GM12892 (cell line): ENCODE measurements at regions not wholly inside any gene's neighbourhood (a gene's known extent, or its start where the extent isn't known, plus 50 kb on each side); places are given as distances from the start of the nearest gene placed in this dataset.

ENCODE experiments used
- DNase-seq: peaks from one replicate; pipeline ENCODE4 v3.0.0; 2011; ENCODE audit not compliant: insufficient read length
- FAIRE-seq: peaks from 2 replicates; lab custom pipeline; 2011; peaks lifted over from hg19 to GRCh38; lab: Jason Lieb, UNC
- POLR2A ChIP-seq: IDR thresholded peaks from 2 replicates; pipeline ENCODE4 v1.6.1; 2011; ENCODE audit warnings: low read depth, low read length, control low read depth
- POLR2AphosphoS5 ChIP-seq: IDR thresholded peaks from 2 replicates; pipeline ENCODE4 v1.6.1; 2011; ENCODE audit warnings: low read depth, low read length, control low read depth
- TAF1 ChIP-seq: IDR thresholded peaks from 2 replicates; pipeline ENCODE4 v1.6.1; 2011; ENCODE audit warnings: low read depth, mild to moderate bottlenecking, control low read depth, low read length, borderline replicate concordance

DNA sequence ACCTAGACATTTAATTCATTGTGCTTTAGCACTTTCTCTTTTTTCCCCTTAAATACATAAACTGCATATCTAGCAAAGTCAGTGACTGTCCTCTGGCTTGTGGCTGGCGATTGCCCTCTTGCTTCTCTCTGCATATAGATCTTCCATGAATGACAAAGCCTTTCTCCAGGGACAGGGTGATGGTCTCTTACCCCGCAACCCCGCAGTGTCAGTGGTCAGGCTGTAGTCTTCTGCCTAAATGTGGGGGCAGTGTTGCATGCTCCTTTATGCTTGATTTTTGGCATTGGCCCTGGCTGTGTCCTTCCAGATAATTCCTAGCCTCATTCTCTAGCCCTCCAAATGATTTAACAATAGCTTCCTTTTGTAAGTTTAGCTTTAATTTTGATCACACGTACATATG lies 407.8 kb downstream of the GABRB3 start:
- TF ChIP-seq POLR2A (no peak), TAF1 (no peak), POLR2AphosphoS5 (no peak)
- FAIRE-seq (no peak), DNase-seq (no peak)

DNA sequence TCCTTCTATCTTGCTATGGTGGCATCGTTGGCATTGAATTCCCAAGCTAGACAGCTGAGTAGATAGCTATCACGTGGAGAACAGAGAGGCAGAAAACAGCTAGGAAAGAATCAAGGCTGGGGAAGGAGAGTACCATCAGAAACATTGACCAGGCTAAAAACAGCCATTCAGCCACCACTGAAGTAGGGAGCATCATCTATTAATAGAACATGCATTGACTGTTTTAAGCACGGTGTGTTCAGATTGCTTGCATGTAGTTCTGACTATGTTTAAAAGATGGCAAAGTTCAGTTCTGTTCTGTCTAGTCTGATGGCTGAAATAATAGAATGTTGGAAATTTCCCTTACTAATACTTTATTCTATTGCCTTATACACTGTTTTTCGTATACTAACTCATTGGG lies 413.0 kb downstream of the GABRB3 start:
- TF ChIP-seq TAF1 (no peak), POLR2AphosphoS5 (no peak), POLR2A (no peak)
- no peak for FAIRE-seq
- no peak for DNase-seq

DNA sequence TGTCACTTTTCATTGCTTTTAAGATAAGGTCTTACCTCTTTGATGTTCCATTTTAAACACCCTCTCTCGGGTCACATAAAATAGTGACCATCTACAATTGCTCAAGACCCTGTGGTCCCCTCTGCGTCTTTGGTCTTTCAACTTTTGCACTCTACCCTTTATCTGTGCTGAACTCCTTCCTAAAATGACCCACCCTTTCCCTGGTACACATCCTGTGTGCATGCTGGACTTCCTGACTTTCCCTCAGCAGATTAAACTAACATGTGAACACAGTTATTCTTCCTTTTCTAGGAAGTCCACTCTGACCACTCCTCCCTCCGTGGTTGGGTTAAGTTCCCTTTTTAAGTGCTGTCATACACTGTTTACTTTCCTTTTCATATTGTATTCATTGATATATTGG lies 414.2 kb downstream of the GABRB3 start:
- no peak for DNase-seq
- TF ChIP-seq POLR2A = no peak
- no peak for TF ChIP-seq POLR2AphosphoS5
- no peak for TF ChIP-seq TAF1
- FAIRE-seq = no peak

DNA sequence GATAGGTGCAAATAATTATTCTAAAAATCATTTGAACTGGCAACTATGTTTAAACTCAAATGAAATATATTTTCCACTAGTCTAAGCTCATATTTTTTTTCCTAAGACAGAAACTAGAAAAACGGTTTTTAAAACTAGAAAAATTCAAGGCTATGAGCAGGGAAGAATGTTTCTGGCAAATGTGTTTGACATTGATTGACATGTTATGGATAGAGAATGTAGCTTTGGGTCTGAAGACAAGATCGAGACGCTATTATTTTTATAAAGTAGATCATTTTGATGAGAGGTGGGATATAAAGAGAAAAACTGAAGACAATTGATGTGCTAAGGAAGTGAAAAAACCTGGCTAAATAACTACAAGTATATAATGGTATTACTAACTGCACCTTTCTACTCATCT lies 415.2 kb downstream of the GABRB3 start:
- no peak for TF ChIP-seq POLR2A
- DNase-seq = no peak
- FAIRE-seq = no peak

DNA sequence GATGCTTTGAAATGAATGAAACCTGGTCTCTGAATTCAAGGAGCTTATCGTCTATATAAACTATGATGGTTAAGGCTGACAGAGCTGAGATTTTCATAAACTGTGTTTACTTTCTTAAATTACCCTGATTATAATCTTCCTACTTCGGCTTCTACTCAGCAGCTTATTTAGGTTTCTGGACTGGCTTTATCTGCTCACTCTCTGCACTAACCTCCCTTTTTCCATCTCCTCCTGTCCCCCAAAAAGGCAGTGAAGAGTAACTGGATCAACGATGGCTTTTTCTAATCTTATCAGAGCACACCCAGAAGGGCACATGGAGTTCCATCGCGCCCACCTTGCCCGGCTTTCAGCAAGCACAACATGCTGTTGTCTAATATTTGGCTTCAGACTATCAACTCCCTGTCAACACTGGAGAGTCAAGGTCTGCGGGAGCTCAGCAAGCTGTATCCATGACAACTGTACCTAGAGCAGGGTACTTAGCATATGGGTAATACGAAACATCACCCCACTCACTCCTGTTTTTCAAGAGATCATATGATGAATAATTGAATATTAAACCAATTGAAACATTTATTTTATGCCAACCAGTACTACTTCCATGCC lies 417.3 kb downstream of the GABRB3 start:
- DNase-seq (no peak), FAIRE-seq (no peak)
- TF ChIP-seq TAF1 = no peak
- TF ChIP-seq POLR2AphosphoS5 = no peak
- no peak for TF ChIP-seq POLR2A

DNA sequence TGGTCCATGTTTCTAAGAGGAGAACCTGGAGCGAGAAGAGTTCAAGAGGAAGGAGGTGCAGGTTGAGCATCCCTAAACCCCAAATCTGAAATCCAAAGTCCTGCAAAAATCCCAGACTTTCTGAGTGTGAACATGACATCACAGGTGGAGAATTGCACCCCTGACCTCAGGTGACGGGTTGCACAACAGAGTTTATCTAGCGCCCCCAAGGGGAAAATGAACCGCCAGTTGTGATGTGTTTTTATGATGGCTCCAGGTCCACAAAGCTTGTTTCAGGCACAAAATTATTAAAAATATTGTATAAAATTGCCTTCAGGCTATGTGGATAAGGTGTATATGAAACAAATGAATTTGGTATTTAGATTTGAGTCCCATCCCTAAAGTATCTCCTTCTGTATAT lies 420.0 kb downstream of the GABRB3 start:
- no peak for TF ChIP-seq POLR2A
- TF ChIP-seq TAF1 = no peak
- no peak for TF ChIP-seq POLR2AphosphoS5
- FAIRE-seq = no peak
- DNase-seq = no peak

DNA sequence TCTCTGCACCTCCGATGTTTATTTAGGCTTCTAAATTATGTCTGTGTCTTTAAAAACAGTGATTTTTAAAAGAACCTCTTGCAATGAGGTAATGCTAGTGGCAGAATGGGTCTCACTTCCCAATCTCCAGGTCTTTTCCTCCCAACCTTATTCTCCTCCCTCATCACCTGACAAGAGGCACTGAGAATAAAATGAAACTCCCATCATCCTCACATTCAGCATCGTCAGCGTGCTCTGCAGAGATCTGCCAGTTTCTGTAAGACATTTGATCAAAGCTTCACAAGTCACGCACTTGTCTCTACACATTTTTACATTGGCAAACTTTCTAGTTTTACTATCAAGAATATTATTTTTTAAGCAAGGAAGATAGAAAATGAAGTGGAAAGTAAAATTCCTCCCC lies 420.5 kb downstream of the GABRB3 start:
- FAIRE-seq = no peak
- TF ChIP-seq TAF1 (no peak), POLR2A (no peak), POLR2AphosphoS5 (no peak)
- DNase-seq = no peak

DNA sequence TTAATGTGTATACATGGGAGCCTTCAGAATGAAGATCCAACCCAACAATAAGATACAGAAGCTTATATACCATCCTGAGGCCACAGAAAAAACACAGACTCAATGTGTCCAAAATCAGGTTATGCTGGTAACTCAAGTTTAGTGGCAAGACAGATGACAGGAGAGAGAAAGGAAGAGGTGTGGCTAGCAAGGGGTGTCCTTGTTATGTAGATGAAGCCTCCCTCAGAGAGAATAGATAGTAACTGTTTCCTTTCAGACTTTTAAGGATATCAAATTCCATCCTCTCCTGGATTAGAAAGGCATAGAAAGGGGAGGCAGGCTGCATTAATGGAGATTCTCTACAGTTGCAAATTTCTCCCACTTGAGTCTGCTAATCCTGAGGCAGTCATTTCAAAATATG lies 447.4 kb downstream of the GABRB3 start:
- no peak for FAIRE-seq

DNA sequence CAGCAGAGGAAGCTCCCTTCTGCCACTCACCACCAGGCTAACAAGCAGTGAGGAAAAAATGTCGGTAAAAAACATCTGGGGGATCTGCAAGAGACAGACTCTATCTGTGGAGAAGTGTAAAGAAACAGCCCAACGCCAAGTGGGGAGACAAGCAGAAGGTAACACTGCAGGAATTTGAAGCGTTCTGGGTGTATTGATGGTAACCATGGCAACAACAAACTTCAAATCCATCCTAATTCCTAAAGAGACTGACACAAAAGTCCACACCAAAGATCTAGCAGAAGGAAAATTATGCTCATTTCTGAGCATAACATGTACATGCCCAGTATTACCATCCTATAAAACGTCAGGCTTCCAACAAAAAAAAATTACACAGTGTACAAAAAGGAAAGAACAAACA lies 449.3 kb downstream of the GABRB3 start:
- DNase-seq (no peak), FAIRE-seq (no peak)
- TF ChIP-seq POLR2AphosphoS5 (no peak), POLR2A (no peak), TAF1 (no peak)

More for the DNA sequence above, 447.4 kb downstream of the GABRB3 start:
- TF ChIP-seq TAF1 = no peak
- no peak for TF ChIP-seq POLR2AphosphoS5
- TF ChIP-seq POLR2A = no peak
- DNase-seq = no peak

DNA sequence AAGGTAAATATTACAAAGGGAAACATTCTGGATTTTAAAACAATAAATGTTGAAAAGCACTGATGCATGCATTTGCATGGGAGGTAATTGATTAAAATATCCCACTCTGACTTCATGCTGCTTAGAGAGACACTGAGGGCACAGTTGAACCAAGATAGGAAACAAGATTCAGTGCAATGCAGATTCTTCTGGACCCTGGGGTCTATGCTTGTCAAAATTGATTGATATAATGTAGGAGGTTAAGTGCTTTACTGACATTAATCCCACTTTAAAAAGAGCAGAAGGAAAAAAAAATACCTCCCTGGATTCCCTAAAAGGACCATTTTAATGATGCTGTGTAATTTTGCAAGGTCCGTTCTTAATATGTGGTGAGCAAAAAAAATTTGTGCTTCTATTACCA lies 454.2 kb downstream of the GABRB3 start:
- TF ChIP-seq POLR2AphosphoS5 (no peak), TAF1 (no peak), POLR2A (no peak)
- DNase-seq = no peak
- no peak for FAIRE-seq

DNA sequence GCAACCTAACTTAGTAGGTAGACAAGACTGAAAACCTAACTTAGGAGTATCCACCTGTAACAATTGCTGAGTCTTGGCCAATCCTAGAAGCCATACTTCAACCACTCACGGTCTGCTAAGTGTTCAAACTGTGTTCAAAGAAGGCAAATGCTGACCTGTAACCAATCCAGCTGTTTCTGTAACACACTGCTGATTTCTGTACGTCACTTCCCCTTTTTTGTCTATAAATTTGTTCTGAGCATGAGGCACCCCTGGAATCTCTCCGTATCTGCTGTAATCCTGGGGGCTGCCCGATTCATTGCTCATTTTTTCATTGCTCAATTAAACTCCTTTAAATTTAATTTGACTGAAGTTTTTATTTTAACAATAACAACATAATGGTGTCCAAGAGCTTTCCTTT lies 451.4 kb upstream of the ATP10A start:
- DNase-seq = no peak
- TF ChIP-seq POLR2A (no peak), POLR2AphosphoS5 (no peak), TAF1 (no peak)
- FAIRE-seq = no peak

DNA sequence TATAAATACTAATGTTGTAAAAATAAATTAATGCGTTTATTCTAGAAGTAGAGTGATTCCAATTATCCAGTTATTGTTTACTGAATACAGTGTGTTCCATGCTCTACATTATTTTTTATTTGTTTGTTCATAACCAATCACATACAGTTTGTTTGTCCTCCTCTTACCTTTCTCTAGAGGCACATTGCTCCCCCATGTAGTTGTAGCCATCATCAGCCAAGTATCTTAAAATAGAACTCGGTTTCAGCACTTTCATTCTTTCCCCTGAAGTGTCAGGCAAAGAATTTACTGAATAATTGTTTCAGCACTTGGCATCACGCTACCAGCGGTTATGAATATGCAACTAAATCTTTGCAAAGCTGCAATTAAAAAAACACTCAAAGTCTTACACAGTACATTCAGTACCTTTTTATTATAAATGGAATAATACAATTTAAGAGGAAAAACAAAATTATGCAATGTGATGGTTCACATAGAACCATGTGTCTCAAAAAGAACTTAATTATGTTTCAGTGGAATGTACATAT lies 448.6 kb upstream of the ATP10A start:
- TF ChIP-seq POLR2AphosphoS5 (no peak), TAF1 (no peak), POLR2A (no peak)
- FAIRE-seq (no peak), DNase-seq (no peak)
